GM04504 (cell line): ENCODE measurements at regions not wholly inside any gene's neighbourhood (a gene's known extent, or its start where the extent isn't known, plus 50 kb on each side); places are given as distances from the start of the nearest gene placed in this dataset.
"Not testable (repeated sequence)": the region's sequence is repeated elsewhere in the genome, so short reads cannot be mapped to it uniquely, and the experiment has no call there.

Experiments
- DNase-seq: peaks from one replicate; pipeline ENCODE4 v3.0.0-alpha.2; 2012; ENCODE audit warnings: low read depth

GRCh38 chr3:139201446-139202225 lies 142.2 kb upstream of the MRPS22 start:
- no peak for DNase-seq

- DNase-seq: no peak
These were observed 141.4 kb upstream of the MRPS22 start for GRCh38 chr3:139202226-139202958.

- DNase-seq: no peak
These were observed 140.9 kb upstream of the MRPS22 start for GRCh38 chr3:139202959-139203349.

- DNase-seq: no peak
These were observed 140.1 kb upstream of the MRPS22 start for GRCh38 chr3:139203752-139204151.

GRCh38 chr3:139204728-139205127 lies 139.1 kb upstream of the MRPS22 start:
- peak; percentile 29 for DNase-seq

DNA sequence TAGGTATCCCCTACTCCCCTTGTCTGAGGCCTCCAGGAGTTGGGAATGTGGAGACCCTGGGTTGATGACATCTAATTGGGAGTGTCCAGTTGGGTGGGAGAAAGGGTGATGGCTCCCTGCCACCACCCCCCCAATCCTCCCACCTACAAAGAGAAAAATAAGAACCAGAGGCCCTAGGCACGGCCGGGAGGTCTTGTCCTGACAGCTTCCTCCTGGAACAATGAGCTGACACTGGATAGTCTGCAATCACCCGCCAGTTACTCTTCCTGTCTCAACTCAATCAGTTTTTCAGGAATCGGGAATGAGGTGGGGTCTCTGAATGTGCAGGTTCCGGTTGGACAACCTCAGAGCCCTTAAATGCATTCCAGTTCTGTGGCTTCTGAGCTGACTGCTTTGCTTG lies 129.9 kb upstream of the MRPS22 start:
- no peak for DNase-seq

- no peak for DNase-seq
These were observed 126.9 kb upstream of the MRPS22 start for GRCh38 chr3:139216958-139217357.

- DNase-seq: no peak
These were observed 126.2 kb upstream of the MRPS22 start for GRCh38 chr3:139217633-139218032.

GRCh38 chr3:139218046-139218445 lies 125.8 kb upstream of the MRPS22 start:
- DNase-seq: no peak

- no peak for DNase-seq
These were observed 124.4 kb upstream of the MRPS22 start for GRCh38 chr3:139219463-139219862.

- DNase-seq: no peak
These were observed 121.6 kb upstream of the MRPS22 start for GRCh38 chr3:139222100-139222657.

- peak; percentile 35 for DNase-seq
These were observed 118.3 kb upstream of the MRPS22 start for GRCh38 chr3:139225548-139225947.

- no peak for DNase-seq
These were observed 117.1 kb upstream of the MRPS22 start for GRCh38 chr3:139226731-139227130.

DNA sequence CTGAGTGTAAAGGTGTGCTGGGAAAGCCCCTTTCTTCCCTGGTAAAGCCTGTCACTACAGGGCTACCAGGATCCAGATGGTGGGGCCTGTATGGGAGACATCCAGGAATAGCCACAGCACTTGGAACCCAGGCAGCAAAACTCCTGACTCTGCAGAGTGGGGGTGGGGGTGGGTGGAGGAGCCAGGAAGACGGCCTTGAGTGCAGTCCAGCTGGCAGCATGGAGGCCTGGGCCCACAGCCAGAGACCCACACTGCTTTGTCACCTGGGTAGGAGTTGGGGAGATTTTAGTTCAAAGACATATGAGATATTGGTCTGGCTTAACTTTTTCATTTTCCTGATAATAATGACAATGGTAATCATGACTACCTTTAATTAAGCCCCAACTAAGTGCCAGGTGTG lies 116.7 kb upstream of the MRPS22 start:
- no peak for DNase-seq

- DNase-seq: no peak
These were observed 116.0 kb upstream of the MRPS22 start for GRCh38 chr3:139227827-139228226.

DNA sequence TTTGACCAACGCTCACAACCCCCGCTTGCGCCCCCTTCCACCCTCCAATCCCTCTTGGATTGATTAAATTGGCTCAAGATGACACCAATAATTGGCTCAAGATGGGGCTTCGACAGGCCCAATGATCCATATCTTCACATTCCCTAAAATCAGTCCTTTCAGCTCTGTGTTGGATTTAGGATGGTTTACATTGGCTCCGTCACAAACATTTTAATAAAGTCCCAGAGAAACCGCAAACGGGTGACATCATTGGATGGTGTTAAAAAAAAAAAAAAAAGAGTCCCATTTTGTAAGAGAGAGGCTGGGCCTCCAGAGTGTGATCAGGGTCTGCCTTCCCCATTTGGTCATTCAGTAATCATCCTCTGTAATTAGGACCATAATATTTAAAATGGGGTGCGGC lies 113.4 kb upstream of the MRPS22 start:
- DNase-seq: no peak

GRCh38 chr3:139231555-139232281 lies 112.1 kb upstream of the MRPS22 start:
- no peak for DNase-seq

GRCh38 chr3:139232341-139232740 lies 111.5 kb upstream of the MRPS22 start:
- DNase-seq: not testable (repeated sequence)

DNA sequence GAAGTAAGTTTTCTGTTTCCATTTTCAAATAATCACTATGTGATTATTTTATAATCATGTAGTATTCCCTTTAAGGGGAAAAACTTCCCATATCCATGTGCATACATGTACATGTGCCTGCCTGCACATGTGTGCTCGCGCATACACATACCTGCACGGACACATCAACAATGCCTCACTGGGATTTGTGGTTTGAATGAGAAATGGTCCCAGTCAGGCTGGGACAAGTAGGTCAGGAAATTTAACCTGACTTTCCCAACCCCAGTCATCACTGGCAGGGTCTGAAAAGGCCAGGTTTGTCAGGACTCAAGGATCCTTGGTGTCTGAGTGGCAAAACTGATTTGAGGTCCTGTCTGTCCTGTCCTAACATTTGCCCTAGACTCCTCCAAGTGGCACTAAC lies 109.3 kb upstream of the MRPS22 start:
- DNase-seq: no peak

- DNase-seq: no peak
These were observed 108.6 kb upstream of the MRPS22 start for GRCh38 chr3:139235192-139235591.

DNA sequence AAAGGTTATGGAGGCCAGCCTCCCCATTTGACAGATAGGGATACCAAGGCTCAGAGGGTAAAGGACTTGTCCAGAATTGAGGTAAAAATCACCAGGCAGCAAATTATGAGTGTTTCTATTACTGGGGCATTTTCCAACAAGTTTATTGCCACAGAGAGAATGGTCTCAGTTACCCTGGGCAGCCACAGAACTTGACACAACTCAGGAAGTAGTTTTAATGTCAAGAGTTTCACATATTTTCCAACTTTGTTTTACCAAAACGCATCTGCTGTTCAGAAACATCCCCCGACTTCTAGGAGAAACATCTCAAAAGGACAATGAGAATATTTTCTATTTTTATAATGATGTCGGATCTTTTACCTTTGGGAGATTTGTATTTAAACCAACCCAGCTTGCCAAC lies 107.5 kb upstream of the MRPS22 start:
- no peak for DNase-seq

DNA sequence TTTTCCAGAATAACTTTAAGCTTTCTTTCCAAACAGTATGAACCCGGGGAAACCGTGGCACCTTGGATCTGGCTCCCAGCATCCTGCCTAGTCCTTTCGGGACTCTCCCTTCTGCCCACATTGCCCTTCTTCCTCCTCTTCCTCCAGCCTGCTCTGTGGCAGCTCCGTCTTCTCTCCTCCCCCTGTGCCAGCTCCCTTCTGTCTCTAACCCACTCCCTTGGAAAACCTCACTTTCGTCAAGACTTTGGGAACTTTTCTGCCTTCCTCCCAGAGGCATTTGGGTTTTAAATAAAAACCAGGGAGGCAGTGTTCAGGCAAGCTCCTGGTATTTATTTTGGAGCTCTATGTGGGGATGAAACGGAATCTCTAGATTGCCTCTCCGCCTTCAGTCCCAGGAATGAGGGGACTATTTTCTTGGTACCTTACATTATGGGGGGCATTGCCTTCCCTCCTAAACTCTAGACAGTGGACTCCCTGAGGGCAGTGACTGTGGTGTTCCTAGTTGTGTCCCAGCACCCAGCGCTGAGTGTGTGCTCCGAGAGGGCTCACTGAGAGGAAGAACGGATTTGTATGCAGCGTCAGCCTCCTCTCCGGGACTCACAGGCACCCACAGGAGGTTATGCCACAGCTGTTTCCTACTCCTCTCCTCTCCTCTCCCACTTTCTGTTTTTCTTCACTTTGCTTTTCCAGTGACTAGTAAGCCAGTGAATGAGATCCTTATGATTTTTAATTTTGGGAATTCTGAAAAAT lies 105.4 kb upstream of the MRPS22 start:
- DNase-seq: peak; percentile 30
